ENCODE measurements at regions not wholly inside any gene's neighbourhood (a gene's known extent, or its start where the extent isn't known, plus 50 kb on each side); places are given as distances from the start of the nearest gene placed in this dataset.

DNA sequence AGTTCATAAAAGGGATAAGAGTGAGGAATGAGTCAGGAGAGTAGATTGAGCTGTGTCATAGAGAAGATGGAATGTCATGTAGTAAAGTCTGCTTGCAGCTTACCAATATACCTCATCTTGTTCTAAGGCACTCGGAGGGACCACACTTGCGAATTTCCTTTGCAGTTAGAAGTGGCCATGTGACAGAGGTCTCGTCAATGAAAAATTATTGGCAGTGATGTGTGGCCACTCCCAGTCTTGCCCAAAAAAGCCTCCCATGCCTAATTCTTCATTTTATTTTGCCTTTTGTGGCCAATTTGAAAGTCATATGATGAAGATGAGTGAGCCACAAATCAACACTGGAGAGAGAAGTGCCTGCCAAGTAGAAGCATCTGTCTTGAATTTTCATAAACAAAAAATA, 465.6 kb upstream of the ZNF385D start:
- DNase-seq (ENCODE audit: low read depth), result no peak

DNA sequence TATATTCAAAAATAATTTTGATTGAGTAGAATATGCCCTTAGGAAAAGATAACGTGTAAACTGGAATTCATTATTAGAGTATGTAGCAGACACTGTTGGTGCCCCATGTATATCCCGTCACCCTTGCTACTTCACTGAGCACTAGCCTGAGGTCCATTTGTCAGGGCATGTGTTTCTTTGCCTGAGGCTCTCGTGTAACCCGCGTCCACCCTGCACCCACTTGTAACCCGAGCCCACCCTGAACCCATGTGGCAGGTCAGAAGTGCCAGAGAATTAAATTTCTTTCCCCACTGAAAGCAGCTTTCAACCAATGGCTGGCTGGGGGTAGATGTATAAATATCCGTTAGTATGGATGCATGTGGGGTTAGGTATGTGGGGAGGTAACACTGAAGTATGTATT, 474.2 kb upstream of the ZNF385D start:
- no peak for DNase-seq (ENCODE audit: low read depth)

DNA sequence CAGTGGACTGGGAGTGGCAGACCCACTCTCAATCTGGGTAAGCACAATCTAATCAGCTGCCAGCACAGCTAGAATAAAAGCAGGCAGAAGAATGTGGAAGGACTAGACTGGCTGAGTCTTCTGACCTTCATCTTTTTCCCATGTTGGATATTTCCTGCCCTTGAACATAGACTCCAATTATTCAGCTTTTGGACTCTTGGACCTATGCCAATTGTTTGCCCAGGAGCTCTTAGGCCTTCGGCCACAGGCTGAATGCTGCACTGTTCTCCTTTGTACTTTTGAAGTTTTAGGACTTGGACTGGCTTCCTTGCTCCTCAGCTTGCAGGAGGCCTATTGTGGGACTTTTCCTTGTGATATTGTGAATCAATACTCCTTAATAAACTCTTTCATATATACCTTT, 477.7 kb upstream of the ZNF385D start:
- DNase-seq (ENCODE audit: low read depth), result no peak

DNA sequence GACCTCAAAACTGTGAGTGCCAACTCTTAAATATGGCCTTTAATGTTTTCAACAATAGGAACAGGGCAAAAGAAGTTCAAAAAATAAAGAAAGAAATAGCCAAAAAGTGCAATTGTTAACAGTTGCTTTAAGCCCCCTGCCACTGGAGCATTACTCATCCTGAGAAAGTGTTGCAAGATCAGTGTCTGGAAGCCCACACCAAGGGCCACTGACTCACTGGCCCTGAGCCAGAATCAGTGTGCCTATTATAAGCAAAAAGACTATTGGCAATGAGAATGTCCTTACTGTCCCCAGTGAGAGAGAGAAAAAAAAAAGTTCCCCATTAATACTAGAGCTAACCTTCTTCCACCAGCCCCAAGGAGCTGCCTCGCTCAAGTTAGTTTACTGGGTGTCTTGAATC, 480.1 kb upstream of the ZNF385D start:
- DNase-seq (ENCODE audit: low read depth), result no peak

DNA sequence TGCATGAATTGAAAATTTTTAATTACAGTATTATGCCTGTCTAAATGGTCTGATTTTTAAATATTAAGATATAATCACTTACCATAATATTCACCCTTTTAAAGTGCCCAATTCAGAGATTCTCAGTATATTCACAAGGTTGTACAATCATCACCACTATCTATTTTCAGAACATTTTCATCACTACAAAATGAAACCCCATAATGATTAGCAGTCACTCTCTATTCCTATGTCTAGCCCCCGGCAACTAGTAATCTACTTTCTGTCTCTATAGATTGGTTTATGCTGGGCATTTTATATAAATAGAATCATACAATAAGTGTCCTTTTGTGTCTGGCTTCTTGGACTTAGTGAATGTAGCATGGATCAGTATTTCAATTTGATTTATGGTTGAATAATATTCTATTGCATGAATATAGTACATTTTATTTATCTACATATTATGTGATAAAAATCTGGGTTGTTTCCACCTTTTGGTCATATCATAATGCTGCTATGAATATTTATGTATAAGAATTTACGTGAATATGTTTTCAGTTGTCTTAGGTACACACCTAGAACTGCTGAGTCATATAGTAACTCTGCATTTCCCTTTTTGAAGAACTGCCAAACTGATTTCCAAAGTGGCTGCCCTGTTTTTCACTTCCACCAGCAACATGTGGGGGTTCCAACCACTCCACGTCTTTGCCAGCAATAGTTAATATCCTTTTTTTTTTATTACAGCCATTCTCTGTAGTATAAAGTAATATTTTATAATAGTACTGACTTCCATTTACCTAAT, 485.7 kb upstream of the ZNF385D start:
- no peak for DNase-seq (ENCODE audit: low read depth)

DNA sequence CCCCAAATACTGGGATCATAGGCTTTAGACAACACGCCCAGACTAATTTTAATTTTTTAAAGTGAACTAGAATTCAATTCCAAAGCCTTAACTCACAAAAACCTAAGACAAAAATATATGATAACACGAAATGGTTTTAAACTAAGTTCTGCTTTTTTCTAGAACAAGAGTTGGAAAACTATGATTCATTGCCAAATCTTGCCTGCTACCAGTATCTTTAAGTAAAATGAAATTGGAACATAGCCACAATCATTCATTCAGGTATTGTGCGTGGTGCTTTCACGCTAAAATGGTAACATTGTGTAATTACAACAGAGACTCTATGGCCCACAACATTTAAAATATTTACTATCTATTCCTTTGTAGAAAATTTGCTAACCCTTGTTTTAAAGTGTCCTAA, 488.0 kb upstream of the ZNF385D start:
- DNase-seq (ENCODE audit: low read depth), result no peak

DNA sequence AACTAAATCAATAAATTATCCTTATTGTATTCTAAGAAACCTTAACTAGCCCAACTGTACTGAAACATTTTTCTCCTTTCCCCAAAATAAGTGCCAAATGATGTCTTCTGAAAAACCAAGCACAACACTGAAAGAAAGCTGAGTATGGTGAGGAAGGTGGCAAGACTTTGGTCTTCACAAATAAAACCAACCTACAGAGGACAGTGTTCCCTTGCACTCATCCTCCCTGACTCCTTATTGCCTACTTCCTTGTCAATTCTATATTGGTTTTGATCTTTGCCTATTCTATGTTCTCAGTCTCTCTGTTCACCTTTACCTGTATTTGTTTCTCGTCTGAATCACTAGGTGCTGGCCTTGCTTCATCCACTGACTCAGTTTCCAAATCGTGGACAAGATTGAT, 490.1 kb upstream of the ZNF385D start:
- DNase-seq (ENCODE audit: low read depth), result no peak

DNA sequence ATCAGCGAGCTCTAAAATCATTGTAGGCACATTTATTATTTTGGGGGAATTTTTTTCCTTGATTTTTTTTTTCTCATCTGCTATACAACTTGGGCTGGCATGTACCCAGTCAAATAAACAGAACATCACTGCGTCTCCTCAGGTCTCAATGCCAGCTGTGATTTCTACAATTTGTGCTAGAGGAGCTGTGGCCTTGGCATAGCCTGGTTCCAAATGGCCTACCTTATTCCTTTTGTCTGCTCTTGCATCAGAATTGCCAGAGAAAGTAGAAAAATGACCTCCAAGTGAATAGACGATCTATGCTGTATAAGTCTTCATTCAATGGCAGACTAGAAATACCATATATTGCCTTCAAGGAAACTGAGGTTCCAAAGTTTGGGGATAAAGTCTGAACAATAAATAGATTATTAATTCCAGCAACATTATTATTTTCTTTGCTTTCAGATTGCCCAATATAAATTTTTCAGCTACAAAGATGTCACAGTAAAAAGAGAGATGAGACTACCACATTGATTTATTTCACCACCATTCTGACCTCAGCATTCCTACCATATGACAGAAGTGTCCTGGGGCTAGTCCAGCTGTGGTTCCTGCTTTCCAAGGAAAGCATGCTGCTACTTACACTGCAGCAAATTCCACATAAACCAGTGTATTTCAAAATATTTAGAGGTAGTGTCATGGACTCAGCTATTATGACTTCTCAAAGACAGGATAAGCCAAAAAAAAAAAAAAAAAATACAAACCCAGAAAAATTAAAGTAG, 493.9 kb upstream of the ZNF385D start:
- DNase-seq (ENCODE audit: low read depth), result peak; percentile 57

DNA sequence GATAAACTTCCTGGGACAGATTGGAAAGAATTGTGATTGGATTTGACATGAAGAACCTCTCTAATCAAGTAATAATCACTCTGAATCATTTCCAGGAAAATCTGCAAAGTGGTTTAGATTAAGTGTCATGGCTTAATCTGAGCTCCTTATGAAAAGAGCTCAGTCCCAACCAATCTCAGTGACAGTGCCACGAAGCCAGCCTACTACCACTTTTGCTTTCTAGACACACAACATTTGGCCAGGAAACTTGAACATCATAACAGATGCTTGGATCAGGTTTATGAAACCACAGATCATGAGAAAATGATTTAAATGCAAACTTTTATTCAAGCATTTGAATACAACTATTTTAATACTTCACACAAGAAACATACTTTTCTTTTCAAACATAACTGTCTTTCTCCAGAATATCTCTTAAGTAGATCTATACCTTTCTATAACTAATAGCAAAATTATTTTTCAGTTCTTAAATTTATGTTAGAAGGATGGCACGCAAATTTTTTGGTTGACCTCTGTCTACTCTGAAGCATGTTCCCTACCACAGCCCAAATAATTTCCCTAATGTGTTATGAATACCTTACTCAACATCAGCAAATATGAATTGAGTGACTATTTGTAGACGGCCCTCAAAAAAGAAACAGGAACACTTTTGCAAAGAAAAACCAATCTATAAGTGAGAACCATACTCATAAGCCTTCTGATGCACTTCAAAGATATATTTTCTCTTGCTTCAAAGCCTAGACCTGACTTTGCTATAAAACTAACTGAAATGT, 495.0 kb upstream of the ZNF385D start:
- DNase-seq (ENCODE audit: low read depth), result no peak

DNA sequence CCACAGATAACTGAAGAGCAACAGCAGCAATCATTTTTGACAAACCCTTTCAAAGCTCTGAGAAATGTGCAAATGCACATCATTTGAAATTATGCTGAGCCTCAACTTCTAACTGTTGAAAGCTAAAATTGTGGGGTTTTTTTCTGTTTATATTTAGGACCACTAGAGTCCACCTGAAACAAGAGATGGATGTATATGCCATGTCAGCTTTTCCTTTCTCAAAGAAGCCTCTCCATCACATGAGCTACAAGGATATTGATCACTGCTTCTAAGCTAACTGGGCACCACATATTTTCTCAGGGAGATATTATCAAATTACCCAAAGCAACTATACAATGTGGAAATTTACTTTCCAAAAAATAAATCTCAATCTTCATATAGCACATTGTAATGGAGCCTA, 498.6 kb upstream of the ZNF385D start:
- no peak for DNase-seq (ENCODE audit: low read depth)

DNA sequence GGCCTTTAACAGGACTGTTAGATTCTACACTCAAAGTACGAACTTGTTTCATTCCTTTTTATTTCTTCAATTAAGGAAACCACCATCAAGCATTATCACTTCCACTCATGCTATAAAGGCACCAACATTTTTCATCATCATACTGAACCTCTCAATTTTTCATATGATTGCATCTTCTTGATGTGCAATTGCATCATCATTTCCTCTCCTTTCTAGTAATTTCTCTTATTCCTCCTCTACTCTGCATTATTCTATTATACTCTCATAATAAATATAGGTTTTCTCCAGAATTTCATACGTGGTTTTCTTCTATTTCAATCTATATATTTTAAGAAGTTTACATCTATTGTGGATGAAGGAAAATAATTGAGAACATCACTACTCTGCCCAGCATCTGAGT, 506.2 kb upstream of the ZNF385D start:
- DNase-seq (ENCODE audit: low read depth), result no peak

DNA sequence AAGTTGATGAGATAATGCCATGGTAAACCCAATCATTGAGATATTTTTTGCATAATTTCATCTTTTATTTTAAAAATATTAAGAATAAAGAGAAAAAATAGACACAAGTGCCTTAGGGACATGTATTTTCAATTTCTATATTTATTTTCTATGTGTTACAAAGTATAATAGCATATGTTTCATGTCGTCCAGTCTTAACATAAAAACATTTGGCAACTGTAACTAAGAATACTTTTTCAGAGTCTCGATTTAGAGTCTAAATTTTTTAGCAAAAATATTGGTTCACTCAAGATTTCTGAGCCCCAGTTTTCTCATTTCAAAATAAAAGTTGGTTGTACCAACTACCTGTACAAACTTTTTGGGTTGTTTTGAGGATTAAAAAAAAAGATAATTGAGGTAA, 511.4 kb upstream of the ZNF385D start:
- DNase-seq (ENCODE audit: low read depth), result no peak

DNA sequence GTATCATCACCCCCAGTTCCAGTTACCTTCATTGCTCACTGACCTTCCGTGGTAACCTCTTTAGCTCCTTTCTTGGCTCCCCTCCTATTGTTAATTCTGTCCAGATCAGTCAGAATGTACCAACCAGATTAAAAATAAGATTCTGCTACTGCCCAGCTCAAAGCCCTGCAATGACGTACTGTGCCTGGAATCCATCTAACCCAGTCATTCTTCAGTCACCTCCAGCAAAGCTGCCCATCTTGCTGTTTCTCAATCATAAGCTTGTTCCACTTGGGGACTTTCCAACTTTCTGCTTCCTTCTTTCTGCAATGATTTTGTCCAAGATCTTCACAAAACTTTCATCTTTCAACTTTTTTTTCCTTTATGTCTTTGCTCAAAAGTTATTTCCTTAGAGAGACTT, 512.0 kb upstream of the ZNF385D start:
- peak; percentile 7 for DNase-seq (ENCODE audit: low read depth)

DNA sequence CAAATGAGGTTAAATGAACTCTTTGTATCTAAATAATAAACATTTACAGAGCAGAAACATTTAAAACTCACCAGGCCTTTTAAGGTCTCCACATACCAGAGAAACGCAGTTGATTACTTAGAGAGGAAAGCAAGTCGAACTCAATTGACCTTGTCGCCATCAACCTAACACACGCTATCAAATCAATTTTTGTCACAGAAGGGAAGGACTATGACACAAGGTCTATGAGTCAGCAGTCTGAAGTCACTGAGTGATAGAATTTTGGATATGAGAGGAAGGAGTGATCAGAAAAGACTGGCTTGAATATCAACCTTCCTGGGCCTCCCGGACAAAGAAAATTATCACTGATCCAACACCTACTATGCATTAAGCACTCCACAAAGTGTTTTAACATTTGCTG, 514.4 kb upstream of the ZNF385D start:
- DNase-seq (ENCODE audit: low read depth), result no peak

DNA sequence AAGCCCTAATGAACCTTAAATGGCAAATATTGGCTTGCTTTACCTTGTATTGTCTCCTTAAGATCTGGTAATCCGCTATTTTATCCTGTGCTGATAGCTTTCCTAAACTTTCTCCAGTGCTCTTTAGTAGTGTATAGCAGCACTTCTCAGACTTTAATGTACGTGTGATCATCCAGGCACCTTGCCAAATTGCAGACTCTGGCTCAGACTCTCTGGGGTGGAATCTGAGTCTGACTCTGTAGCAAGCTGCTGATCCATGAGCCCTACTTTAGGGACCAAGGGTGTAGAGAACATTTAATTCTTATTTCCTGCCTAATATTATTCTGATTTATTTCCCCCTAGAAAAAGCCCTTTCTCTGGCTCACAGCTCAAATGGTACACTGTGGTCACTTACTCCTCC, 518.8 kb upstream of the ZNF385D start:
- peak; percentile 1 for DNase-seq (ENCODE audit: low read depth)

DNA sequence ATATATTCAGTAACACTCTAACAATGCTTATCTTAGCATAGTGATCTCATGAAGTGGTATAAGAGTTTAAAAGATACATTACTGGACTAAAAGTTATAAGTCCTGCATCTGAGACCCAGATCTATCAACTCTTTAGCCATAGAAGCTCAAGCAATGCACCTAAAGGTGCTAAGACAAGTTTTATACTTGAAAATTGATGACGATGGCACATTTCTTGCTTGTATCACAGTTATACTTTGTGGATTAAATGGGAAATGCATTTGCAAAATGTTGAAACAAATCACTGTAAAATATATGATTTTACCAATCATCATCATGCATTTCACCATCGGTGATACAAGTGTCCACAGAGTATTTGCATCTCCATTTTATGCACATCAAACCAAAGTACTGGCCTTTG, 525.3 kb upstream of the ZNF385D start:
- no peak for DNase-seq (ENCODE audit: low read depth)

DNA sequence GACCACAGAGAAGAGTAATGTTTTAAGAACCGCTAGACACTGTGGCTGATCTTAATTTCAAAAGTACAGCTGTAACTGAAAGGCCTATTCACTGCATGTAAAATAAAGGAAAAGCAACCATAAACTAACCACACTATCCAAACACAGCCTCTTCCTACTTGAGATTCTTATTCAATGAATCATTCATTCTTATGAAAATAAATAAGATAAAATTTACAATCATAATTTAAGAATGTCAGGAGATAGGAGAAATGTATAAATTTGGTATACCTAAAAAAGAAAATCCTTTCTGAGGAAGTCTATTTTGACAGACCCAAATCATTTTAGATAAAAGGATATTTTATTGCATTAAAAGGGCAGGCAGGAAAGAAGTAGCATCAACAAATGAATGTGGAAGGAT, 533.5 kb upstream of the ZNF385D start:
- DNase-seq (ENCODE audit: low read depth), result peak; percentile 13

DNA sequence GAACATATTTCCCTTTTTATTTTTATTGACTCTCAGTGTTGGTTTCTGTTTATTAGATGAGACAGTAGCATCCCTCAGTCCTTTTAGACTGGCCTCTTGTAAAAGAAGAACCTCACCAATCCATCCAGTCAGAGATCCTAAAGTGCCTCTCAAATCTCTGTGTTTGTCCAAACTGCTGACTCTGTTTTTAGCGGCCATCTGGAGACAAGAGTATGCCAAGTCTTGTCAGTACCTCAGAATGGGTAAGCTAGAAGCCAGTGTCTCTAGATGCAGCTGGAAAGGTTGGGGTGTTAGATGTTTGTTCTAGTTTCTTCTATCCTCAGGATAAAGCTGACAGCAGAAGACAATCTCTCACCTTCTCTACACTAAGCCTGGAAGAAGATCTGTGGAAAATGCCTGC, 537.7 kb upstream of the ZNF385D start:
- DNase-seq (ENCODE audit: low read depth), result no peak

DNA sequence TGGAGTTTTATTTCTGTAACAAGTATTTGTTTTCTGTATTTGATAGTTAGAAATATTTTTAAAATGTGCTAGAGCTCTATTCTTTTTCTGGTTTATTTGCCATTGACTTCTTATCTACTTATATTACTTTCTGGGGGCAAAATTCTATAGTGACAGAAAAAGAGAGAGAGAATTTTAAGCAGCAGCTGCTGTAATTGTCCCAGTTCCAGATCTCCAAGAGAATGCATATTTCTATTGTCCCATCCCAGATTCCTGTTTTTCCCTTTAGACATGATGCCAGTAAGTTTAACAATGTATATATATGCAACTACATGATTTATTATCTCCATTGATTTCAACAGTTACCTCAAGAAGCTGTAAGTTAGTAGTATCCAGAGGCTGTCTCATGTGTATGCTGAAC, 541.7 kb upstream of the ZNF385D start:
- DNase-seq (ENCODE audit: low read depth), result no peak

DNA sequence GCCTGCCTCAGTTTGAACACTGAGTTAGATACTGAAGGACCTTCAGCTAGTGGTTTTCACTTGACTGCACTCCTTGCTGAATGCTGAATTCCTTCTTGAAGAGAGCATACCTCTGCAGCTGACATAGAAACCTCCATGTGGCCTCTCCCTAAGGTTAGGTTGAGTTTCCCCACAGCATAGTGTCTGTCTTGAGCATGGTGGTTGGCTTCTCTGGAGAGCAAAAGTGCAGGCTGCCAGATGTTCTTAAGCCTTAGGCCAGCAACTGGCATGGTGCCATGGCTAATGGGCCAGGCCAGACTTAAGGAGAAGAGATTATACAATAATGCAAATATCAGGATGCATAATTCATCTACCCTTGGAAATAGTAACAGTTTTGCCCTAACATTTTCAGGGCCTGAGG, 545.6 kb upstream of the ZNF385D start:
- DNase-seq (ENCODE audit: low read depth), result no peak

DNA sequence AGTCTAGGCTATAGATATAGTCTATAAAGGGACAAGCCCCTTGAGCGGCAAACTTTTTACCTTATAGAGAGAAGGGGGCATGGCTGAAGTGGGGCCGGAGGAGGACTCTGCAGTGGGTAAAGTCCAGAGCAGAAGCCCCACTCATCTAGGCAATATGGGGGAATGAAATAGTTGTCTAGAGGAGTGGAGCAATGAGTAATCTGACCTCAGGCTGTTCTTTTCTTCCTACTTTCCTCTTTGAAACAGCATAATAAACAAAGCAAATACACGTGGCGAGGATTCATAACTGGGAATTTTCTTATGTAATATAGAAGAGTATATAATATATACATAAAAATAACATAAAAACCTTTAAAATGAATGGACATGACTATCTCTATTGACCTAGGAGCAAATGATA, 546.4 kb upstream of the ZNF385D start:
- no peak for DNase-seq (ENCODE audit: low read depth)

DNA sequence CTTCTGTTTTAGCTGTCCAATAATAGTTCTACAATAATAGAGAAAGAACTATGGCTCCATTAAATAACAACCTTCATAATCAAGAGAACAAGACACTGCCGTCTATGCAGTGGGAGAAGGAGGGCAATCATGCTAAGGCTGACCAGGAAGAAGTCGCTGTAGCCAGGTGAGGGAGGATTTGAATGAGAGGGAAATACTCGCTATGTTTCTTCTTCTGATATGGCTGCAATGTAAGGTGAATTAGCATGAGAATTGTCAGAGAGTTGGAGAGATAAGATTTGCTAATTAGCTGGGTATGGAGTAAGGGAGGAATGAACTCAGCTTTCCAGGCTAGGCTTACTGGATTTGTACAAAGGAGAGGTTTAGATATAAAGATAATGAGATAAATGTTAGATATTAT, 555.4 kb upstream of the ZNF385D start:
- DNase-seq (ENCODE audit: low read depth), result no peak

DNA sequence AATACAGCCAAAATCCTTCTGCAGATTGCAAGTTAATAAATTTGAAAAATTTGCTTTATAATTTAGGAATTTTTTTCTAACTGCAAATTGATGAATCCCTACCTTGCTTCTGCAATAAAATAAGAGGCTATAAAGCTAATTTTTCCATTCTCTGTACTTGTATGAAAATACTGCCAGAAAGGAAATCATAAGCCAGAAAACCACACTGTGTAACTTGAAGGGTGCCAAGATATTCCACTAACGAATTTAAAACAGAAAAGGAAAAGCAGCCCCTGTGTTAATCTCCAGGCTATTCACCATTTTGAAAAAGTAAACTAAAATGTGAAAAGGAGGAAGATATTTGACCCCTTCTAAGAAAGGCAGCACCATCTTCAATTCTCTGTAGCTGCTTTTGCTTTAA, 557.9 kb upstream of the ZNF385D start:
- DNase-seq (ENCODE audit: low read depth), result no peak

Measured in LHCN-M2 (cell line).